ENCODE measurements at regions not wholly inside any gene's neighbourhood (a gene's known extent, or its start where the extent isn't known, plus 50 kb on each side); places are given as distances from the start of the nearest gene placed in this dataset.

DNA sequence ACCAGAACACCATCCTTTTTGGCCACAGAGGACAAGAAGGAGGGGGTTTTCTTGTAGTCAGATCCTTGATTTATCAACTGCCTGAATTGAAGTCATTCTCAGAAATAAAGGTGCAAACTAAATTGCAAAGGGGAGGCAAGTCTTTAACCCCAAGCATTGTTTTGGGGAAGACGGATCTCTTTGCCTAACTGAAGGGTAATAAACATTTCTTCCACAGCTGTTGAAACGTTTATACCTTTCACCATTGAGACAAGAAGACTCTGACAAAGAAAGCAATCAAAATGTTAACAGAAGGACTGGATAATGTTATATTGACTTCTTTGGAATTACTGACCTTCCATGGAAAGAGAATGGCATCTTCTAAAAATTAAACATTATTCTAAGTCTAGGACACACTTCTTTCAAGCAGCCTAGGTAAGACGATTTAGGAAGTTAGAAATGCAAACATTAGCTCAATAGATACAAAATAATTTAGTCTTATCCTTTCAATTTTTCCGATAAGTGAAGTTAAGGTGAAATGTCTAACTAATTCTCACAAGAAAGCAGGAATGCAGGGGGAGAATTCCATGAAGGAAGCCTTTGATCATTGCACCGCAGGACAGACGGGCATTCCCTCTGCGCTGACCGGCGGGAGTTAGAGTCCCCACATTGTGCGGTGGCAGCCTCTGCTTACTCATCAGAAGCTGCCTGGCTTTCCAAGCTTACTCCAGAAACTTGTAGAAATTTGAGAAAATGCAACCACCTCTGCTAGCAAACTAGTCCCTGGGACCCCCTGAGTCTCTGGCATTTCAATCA is 69.4 kb upstream of the COPS8 start:
- DNase-seq: no peak

DNA sequence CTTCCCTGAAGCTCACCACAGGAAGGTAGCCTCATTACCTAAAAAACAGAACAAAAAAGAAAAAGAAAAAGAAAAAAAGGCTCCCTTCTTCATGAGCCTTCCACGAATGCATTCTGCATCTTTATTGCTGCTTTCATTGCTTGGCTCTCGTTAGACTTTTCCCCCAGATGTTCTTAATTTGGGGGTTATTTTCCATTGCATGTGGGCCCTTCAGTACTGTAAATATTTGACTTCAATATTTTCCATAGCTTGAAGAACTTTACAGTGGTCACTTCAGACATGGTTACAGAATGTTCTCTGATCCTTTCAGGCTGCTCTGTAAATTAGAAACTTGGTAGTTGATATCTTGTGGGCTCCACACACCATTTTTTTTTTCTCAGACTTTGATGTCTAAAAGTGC is 65.6 kb upstream of the COPS8 start:
- no peak for DNase-seq

DNA sequence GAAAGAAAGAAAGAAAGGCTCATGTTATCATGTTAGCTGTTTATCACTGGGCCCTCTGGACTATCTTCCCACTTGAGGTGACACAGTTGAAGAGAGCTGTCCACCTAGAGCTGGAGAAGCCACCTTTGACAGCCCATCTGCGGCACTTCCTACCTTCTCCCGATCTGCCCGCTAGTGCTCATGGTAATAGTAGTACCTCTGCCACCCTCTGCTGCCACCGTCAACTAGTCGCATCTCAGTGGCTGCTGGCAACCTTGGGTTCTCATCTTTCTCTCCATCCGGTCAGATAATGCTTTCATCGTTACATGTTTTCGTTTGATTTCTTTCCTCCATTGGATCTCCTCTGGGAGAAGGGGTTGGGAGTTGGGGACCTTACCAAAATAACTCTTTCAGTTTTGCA is 63.2 kb upstream of the COPS8 start:
- DNase-seq: no peak

DNA sequence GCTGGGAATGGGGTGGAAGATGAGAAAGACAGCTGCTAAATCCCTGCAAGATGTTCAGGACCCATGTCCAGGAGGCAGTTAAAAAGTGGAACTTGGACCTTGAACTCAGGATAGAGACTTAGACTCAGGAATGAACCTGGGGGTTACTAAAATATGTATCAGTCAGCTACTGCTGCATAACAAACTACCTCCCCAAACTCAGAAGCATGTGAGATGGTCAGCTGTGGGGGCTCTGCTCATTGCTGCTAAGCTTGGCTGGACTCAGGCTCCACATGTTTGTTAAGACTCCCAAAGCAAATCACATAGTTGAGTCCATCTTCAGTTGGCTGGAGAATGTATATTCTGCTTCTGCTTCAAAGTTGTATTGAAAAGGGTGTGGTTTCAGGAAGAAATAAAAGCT is 61.4 kb upstream of the COPS8 start:
- no peak for DNase-seq

DNA sequence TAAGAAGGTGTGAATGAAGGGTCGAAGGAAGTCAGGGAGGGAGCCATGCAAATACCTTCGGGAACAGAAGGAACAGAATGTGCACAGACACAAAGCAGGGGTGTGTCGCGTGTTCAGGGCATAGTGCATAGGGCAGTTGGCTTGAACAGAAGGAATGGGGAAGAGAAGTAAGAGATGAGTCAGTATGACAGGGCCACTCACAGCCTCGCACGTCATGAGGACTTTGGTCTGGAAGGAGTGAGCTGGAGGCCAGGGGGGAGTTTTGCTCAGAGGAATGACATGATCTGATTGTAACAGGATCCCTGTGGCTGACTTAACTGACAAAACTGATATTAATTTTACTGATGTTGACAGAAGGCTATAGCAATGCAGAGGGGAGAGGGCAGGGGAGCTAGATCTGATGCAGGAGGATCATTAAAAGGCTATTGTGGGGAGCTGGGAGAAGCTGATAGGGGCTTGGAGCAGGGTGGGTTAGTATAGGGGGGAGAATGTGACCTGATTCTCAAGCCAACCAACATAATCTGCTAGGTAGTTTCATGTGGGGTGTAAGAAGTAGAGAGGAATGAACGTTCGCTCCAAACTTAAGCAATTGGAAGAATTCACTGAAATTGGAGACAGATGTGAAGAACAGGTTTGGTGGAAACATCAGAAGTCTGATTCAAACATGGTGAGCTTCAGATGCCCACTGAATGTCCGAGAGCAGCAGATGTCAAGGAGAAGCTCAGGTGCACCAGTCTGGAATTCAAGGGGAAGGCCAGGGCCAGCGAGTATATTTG is 60.4 kb upstream of the COPS8 start:
- no peak for DNase-seq

DNA sequence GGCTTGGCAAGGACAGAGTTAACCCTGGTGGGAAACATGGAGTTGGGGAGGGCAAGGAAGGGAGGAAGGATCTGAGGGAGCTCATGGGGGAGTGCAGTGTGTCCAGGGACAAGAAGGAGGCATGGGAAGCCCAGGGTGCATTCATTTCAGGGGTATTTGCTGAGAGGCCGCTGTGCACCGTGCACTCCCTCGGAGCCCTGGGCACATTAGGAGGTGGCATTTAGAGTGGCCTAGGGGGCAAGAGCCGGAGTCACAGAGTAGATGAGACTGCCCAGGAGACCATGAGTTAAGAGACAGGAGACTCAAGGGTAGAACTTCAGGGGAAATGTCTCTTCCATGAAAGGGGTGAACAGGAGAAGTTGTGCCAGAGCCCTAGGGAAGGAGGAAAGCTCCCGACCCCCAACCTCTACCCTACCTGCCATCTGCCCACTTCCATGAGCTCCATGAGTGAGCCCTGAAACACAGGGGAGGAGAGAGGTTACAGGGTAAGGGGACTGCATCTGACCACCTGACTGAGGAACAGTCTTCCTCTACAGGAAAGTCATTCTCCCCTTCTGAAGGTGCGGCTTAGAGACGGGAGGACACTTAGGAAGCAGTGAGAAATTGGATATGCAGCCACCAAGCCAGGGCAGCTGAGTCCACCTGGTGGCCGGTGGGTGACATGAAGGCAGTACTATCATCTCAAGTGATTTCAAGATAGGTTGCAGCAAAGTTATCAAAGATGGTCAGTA is 58.5 kb upstream of the COPS8 start:
- DNase-seq: peak; percentile 23

DNA sequence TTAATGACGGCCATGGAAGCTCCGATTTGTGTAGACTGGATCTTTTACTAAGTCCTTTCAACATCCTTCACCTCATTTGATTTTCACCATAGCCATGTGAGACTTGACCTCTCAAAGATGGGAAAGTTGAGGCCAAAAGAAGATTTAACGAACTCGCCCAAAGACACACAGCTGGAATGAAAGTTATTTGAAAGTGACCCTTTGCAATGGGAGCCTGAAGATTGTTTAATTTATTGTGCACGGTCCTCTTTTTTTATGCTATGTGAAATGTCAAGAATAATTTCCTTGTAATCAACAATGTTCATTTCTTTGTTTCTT is 58.0 kb upstream of the COPS8 start:
- no peak for DNase-seq

DNA sequence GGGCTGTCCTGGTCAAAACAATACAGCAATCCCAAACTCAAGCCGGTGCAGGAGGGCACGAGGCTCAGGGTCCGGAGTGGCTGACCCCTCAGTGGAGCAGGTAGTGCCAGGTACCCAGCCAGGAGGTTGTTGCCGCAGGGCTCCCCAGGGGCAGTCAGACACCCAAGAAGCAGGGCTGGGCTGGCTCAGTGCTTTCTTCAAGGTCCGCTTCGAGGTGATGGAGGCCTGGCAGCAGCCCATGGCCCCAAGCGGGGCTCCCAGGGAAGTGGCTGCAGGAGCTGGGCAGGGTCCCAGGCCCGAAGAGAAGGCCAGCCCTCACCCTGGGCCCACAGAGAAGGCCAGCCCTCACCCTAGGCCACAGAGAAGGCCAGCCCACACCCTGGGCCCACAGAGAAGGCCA is 55.3 kb upstream of the COPS8 start:
- no peak for DNase-seq

DNA sequence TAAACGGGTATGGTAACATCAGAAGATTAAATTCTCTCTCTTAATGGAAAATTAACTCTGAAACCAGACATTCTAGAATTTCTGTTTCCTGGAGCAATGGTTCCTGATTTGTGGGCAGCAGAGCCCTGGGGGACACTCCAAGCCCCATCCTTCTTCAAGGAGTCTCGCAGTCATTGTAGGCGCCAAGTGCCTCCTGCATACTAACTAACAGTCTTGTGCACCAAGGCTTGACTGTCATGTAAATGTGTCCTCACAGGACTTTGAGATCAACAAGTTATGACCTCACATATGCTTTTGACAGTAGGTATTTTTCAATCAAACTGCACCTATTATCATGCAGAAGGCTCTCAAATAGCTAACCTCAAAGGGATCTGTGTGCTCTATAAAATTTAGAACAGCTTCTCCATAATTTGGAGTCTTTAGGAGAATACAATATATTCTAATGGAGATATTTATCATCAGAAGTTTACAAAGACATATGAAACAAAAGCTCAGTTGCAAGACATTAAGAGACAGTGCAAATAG is 52.1 kb upstream of the COPS8 start:
- no peak for DNase-seq

DNA sequence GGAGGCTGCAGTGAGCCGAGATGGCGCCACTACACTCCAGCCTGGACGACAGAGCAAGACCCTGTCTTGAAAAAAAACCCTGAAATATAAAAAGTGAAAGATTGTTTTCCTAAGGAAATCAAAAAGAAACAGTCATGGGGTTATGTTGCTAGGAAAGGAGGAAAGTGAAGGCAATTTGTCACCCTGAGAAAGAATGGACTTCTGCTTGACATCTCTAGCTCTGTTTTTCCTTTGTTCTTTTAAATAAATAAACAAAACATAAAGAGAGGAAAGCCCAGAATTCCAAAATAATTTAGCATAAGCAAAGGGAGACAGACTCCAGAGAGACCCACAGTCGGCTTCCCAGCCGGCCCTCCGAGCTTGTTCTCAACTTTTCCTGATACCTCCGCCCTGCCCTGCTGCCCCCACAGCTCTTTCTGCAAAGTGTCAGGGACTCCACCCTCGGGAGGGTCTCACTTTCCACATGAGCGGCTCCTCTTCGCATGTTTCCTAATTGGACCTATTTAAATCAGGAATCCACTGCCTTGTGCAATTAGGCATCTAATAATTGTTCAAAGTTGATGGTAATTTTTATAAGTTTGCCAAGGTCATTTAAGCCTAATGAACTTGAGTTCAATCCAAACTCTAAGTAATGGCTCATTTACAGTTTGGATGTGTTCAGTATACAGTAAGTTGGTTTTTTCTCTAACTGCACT is 49.8 kb upstream of the COPS8 start:
- no peak for DNase-seq

All from activated T-cell treated with anti-CD3 and anti-CD28 coated beads for 4 hours (primary cell).